HepG2 (cell line): ENCODE measurements at regions not wholly inside any gene's neighbourhood (a gene's known extent, or its start where the extent isn't known, plus 50 kb on each side); places are given as distances from the start of the nearest gene placed in this dataset.

Experiments
- ATAC-seq: fragments of 200-7000 bp; cut with Tn5 transposase; 3 replicates; pipeline ENCODE4 v1.9.1; 2020; ENCODE audit warnings: mild to moderate bottlenecking, moderate library complexity
- BruUV-seq: library from RNA; stranded (reverse); fragments of 400-500 nt; replicated peaks from 2 replicates; lab custom pipeline; 2021; lab: Mats Ljungman, UMichigan
- CTCF ChIA-PET: fragments of 300-600 bp; formaldehyde crosslinking; extraction: SDS; loops from one replicate; lab custom pipeline; 2021; ENCODE audit warnings: low total read pairs, inconsistent platforms, low intra/inter-chr PET ratio; lab: Yijun Ruan, JAX
- POLR2A ChIA-PET: fragments of 350-600 bp; sonication (Branson Sonifier 250); formaldehyde crosslinking; loops from one replicate; lab custom pipeline; 2020; ENCODE audit warnings: antibody characterized with exemption, inconsistent platforms; lab: Yijun Ruan, JAX
- DNase-seq: peaks from one replicate; pipeline ENCODE4 v3.0.0-alpha.2; 2015; ENCODE audit warnings: low spot score
- FAIRE-seq: peaks from 3 replicates; lab custom pipeline; 2011; peaks lifted over from hg19 to GRCh38; lab: Jason Lieb, UNC
- H2AFZ ChIP-seq: one replicate; pipeline ENCODE4 v1.6.1; 2011; ENCODE audit warnings: low read length, inconsistent platforms
- H3K27ac ChIP-seq: fragments of 300-600 bp; 3 replicates; pipeline ENCODE4 v1.8.0; 2011; ENCODE audit warnings: mixed run types, mild to moderate bottlenecking, mixed read lengths, low read length, inconsistent platforms; ENCODE audit not compliant: insufficient read depth; ENCODE audit errors: extremely low read length
- H3K27me3 ChIP-seq, 2 experiments: fragments of 200-600 bp in 1 of 2; 2 replicates in 1 of 2; 3 replicates in 1 of 2; pipeline versions ENCODE4 v1.6.0 to v1.8.0; 2011; ENCODE audit warnings: low read length in 2 of 2, mild to moderate bottlenecking in 2 of 2, moderate library complexity in 2 of 2, inconsistent platforms in 1 of 2; ENCODE audit not compliant: insufficient read depth in 2 of 2, control insufficient read depth in 1 of 2
- H3K36me3 ChIP-seq, 2 experiments: fragments of 200-600 bp in 1 of 2; replicated peaks in 1 of 2; 2 replicates in 1 of 2; 3 replicates in 1 of 2; pipeline versions ENCODE4 v1.5.1 to v1.8.0; 2011; ENCODE audit warnings: low read length in 2 of 2, inconsistent platforms in 1 of 2; ENCODE audit not compliant: insufficient read depth in 2 of 2, control insufficient read depth in 1 of 2
- H3K4me1 ChIP-seq: 2 replicates; pipeline ENCODE4 v1.5.1; 2012; ENCODE audit warnings: low read length, inconsistent platforms; ENCODE audit not compliant: insufficient read depth
- H3K4me2 ChIP-seq: 2 replicates; pipeline ENCODE4 v1.6.0; 2011; ENCODE audit warnings: low read depth, low read length, inconsistent platforms
- H3K4me3 ChIP-seq, 3 experiments: fragments of 200-600 bp in 1 of 3; sonication (generic), shearing (Covaris generic) in 1 of 3; replicated peaks in 1 of 3; 2 replicates each; pipeline ENCODE4 v1.5.1; 2011 to 2016; ENCODE audit warnings: low read length in 3 of 3, inconsistent platforms in 2 of 3, low read depth in 2 of 3, mild to moderate bottlenecking in 2 of 3, control low read depth in 1 of 3, mixed read lengths in 1 of 3; ENCODE audit not compliant: insufficient read depth in 1 of 3
- H3K79me2 ChIP-seq: one replicate; pipeline ENCODE4 v1.6.1; 2011; ENCODE audit warnings: low read length, inconsistent platforms; ENCODE audit not compliant: insufficient read depth
- H3K9ac ChIP-seq: 2 replicates; pipeline ENCODE4 v1.6.0; 2011; ENCODE audit warnings: mild to moderate bottlenecking, low read depth, low read length, inconsistent platforms; ENCODE audit not compliant: insufficient read depth
- H3K9me3 ChIP-seq: 2 replicates; pipeline ENCODE4 v1.5.1; 2012; ENCODE audit warnings: mild to moderate bottlenecking, low read length
- H4K20me1 ChIP-seq: 2 replicates; pipeline ENCODE4 v1.6.0; 2011; ENCODE audit warnings: inconsistent platforms, mild to moderate bottlenecking, low read length, moderate library complexity; ENCODE audit not compliant: insufficient read depth
- AFF4 ChIP-seq: sonication (generic); formaldehyde crosslinking; IDR thresholded peaks from 2 replicates; pipeline ENCODE4 v1.4.0; 2020; ENCODE audit warnings: missing genetic modification reagents
- CBX2 ChIP-seq, 2 experiments: fragments of 200-600 bp in 1 of 2; sonication (generic); formaldehyde crosslinking in 1 of 2; IDR thresholded peaks; 2 replicates each; pipeline versions ENCODE4 v1.7.0 to v1.8.1; 2018 to 2022; ENCODE audit warnings: low read depth in 2 of 2, low read length in 1 of 2, mild to moderate bottlenecking in 1 of 2, missing genetic modification reagents in 1 of 2
- DNMT1 ChIP-seq: sonication (generic); formaldehyde crosslinking; IDR thresholded peaks from 2 replicates; pipeline ENCODE4 v1.5.1; 2020; ENCODE audit warnings: mild to moderate bottlenecking, missing genetic modification reagents
- MEIS2 ChIP-seq: sonication (generic); formaldehyde crosslinking; IDR thresholded peaks from 2 replicates; pipeline ENCODE4 v1.9.0; 2021; ENCODE audit warnings: mild to moderate bottlenecking, missing genetic modification reagents
- MXD4 ChIP-seq: IDR thresholded peaks from 2 replicates; pipeline ENCODE4 v1.6.1; 2016; ENCODE audit warnings: mild to moderate bottlenecking, missing biosample characterization, missing genetic modification reagents
- PCBP1 ChIP-seq: fragments of 200-400 bp; formaldehyde crosslinking; IDR thresholded peaks from 2 replicates; pipeline ENCODE4 v1.6.1; 2017; ENCODE audit warnings: mild to moderate bottlenecking, low read depth, low read length, borderline replicate concordance
- POLR2A ChIP-seq, 2 experiments: IDR thresholded peaks; 2 replicates each; pipeline ENCODE4 v1.6.1; 2011; ENCODE audit warnings: low read depth in 2 of 2, low read length in 2 of 2, mild to moderate bottlenecking in 1 of 2, moderate library complexity in 1 of 2; ENCODE audit not compliant: insufficient read depth in 1 of 2
- REPIN1 ChIP-seq: sonication (generic); formaldehyde crosslinking; IDR thresholded peaks from 2 replicates; pipeline ENCODE4 v1.8.0; 2022; ENCODE audit warnings: missing genetic modification reagents, low read depth, mild to moderate bottlenecking, borderline replicate concordance
- TEAD3 ChIP-seq: optimal IDR thresholded peaks from 2 replicates; pipeline ENCODE3; 2016; ENCODE audit warnings: borderline replicate concordance
- TOE1 ChIP-seq: sonication (generic); formaldehyde crosslinking; IDR thresholded peaks from 2 replicates; pipeline ENCODE4 v1.4.0; 2020; ENCODE audit warnings: mild to moderate bottlenecking, missing genetic modification reagents
- ZNF205 ChIP-seq: IDR thresholded peaks from 2 replicates; pipeline ENCODE4 v1.6.1; 2018; ENCODE audit warnings: missing biosample characterization, missing genetic modification reagents
- ZNF331 ChIP-seq: sonication (generic); formaldehyde crosslinking; IDR thresholded peaks from 2 replicates; pipeline ENCODE4 v1.4.0; 2020; ENCODE audit warnings: missing genetic modification reagents
- WGBS: methylation state at CpG from one replicate; pipeline ENCODE4 v1.1.6; 2017; ENCODE audit warnings: low lambda C conversion rate; 5-methylcytosine and 5-hydroxymethylcytosine counted together
- in situ Hi-C: cut with HindIII; loops from 2 replicates; pipeline ENCODE4 v1.10.0; 2017; ENCODE audit warnings: low pct_unique_long_range_greater_than_20kb; ENCODE audit not compliant: extremely low pct_ligation_motif_present
- intact Hi-C: fragments of 100-400 bp; cut with micrococcal nuclease; formaldehyde crosslinking; loops from one replicate; pipeline ENCODE4 v1.10.0; 2022; ENCODE audit not compliant: unreplicated experiment
- TF ChIP-seq, protein P1 (sequence below): IDR thresholded peaks from 2 replicates; pipeline ENCODE4 v1.6.1; 2012; ENCODE audit warnings: low read depth, low read length, improper control_type of control experiment
- TF ChIP-seq, protein P2 (sequence below): sonication (generic); formaldehyde crosslinking; IDR thresholded peaks from 2 replicates; pipeline ENCODE4 v1.5.1; 2020; ENCODE audit warnings: missing genetic modification reagents, mild to moderate bottlenecking, borderline replicate concordance
- TF ChIP-seq, protein P3 (sequence below): sonication (generic); formaldehyde crosslinking; IDR thresholded peaks from 2 replicates; pipeline ENCODE4 v1.8.1; 2023; ENCODE audit warnings: missing genetic modification reagents, mild to moderate bottlenecking, borderline replicate concordance
- TF ChIP-seq, protein P4 (sequence below): sonication (generic); formaldehyde crosslinking; IDR thresholded peaks from 2 replicates; pipeline ENCODE4 v1.4.0; 2020; ENCODE audit warnings: missing genetic modification reagents; ENCODE audit errors: not compliant biosample characterization

DNA sequence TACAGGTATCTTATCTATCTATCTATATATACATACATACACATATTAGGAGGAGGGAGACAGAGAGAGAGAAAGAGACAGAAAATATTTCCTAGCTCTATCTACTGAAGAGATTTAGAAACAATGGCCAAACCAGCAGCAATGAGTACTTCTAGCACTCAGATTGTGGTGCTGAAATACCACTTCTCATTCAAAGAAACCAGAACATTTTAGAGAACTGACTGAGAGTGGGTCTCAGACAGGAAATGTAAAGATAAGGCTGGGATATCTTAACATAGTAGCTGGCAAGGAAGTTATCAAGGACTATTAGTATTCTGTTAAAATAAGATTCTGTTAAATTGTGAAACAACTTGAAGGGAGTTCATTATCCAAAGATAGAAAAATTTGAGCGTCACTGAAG, 57.0 kb downstream of the DNAAF9 start:
- ATAC-seq: no peak

More for the DNA sequence above, 57.0 kb downstream of the DNAAF9 start:
- Histone ChIP-seq H4K20me1 (no peaks in the 10 kb centered on the region), H3K4me2 (no peak overlapping the region), H3K4me1 (peaks cover 7% of the 10 kb centered on the region), H3K27me3 (no peaks in the 10 kb centered on the region), H3K36me3 (peaks cover 0 to 8% of the 10 kb centered on the region in 2 experiments; a peak in 3 of 5 replicates), H3K79me2 (no peaks in the 10 kb centered on the region), H2AFZ (no peak overlapping the region), H3K27ac (no peak overlapping the region), H3K9me3 (no peaks in the 10 kb centered on the region), H3K4me3 (no peak overlapping the region), H3K9ac (no peak overlapping the region)
- no TSS peak for BruUV-seq
- POLR2A ChIA-PET: no interaction called here
- TF ChIP-seq REPIN1 (CRISPR knock-in tag): no peak
- TF ChIP-seq, protein P1, sequence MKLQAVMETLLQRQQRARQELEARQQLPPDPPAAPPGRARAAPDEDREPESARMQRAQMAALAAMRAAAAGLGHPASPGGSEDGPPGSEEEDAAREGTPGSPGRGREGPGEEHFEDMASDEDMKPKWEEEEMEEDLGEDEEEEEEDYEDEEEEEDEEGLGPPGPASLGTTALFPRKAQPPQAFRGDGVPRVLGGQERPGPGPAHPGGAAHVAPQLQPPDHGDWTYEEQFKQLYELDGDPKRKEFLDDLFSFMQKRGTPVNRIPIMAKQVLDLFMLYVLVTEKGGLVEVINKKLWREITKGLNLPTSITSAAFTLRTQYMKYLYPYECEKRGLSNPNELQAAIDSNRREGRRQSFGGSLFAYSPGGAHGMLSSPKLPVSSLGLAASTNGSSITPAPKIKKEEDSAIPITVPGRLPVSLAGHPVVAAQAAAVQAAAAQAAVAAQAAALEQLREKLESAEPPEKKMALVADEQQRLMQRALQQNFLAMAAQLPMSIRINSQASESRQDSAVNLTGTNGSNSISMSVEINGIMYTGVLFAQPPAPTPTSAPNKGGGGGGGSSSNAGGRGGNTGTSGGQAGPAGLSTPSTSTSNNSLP: no peak
- no peak for TF ChIP-seq MEIS2 (CRISPR knock-in tag)
- TF ChIP-seq ZNF205 (CRISPR knock-in tag): no peak
- no peak for TF ChIP-seq CBX2 (IDR thresholded peaks at IDR 0.05; ENCODE audit: low read depth, low read length)
- no peak for TF ChIP-seq CBX2 (CRISPR knock-in tag; IDR thresholded peaks at IDR 0.05; ENCODE audit: low read depth)
- TF ChIP-seq, protein P2, sequence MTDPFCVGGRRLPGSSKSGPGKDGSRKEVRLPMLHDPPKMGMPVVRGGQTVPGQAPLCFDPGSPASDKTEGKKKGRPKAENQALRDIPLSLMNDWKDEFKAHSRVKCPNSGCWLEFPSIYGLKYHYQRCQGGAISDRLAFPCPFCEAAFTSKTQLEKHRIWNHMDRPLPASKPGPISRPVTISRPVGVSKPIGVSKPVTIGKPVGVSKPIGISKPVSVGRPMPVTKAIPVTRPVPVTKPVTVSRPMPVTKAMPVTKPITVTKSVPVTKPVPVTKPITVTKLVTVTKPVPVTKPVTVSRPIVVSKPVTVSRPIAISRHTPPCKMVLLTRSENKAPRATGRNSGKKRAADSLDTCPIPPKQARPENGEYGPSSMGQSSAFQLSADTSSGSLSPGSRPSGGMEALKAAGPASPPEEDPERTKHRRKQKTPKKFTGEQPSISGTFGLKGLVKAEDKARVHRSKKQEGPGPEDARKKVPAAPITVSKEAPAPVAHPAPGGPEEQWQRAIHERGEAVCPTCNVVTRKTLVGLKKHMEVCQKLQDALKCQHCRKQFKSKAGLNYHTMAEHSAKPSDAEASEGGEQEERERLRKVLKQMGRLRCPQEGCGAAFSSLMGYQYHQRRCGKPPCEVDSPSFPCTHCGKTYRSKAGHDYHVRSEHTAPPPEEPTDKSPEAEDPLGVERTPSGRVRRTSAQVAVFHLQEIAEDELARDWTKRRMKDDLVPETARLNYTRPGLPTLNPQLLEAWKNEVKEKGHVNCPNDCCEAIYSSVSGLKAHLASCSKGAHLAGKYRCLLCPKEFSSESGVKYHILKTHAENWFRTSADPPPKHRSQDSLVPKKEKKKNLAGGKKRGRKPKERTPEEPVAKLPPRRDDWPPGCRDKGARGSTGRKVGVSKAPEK (CRISPR knock-in tag): no peak
- no peak for TF ChIP-seq PCBP1
- TF ChIP-seq, protein P3, sequence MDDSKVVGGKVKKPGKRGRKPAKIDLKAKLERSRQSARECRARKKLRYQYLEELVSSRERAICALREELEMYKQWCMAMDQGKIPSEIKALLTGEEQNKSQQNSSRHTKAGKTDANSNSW (CRISPR knock-in tag): no peak
- TF ChIP-seq, protein P4, sequence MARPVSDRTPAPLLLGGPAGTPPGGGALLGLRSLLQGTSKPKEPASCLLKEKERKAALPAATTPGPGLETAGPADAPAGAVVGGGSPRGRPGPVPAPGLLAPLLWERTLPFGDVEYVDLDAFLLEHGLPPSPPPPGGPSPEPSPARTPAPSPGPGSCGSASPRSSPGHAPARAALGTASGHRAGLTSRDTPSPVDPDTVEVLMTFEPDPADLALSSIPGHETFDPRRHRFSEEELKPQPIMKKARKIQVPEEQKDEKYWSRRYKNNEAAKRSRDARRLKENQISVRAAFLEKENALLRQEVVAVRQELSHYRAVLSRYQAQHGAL: no peak
- TF ChIP-seq DNMT1 (CRISPR knock-in tag): no peak
- no peak for TF ChIP-seq AFF4
- no peak for TF ChIP-seq POLR2A (IDR thresholded peaks at IDR 0.05; ENCODE audit: insufficient read depth in 1 of 2, low read depth in 2 of 2, low read length in 2 of 2)
- no peak for TF ChIP-seq MXD4 (CRISPR knock-in tag)
- TF ChIP-seq ZNF331 (CRISPR knock-in tag): no peak
- no peak for TF ChIP-seq TOE1 (CRISPR knock-in tag)
- no peak for TF ChIP-seq TEAD3 (CRISPR knock-in tag)
- CTCF ChIA-PET: no interaction called here
- intact Hi-C loops (no loop called here), in situ Hi-C loops (no loop called here)
- 99% methylated on average over 1 of the region's 1 CpG for WGBS
- DNase-seq (no peak), FAIRE-seq (no peak)
